Nephron (organoid): ENCODE measurements at regions not wholly inside any gene's neighbourhood (a gene's known extent, or its start where the extent isn't known, plus 50 kb on each side); places are given as distances from the start of the nearest gene placed in this dataset.

Experiments used
- H3K27ac Mint-ChIP-seq, 3 experiments: 2 replicates each; pipeline ENCODE4 v1.8.0; 2020; ENCODE audit warnings: mixed read lengths in 3 of 3, mild to moderate bottlenecking in 2 of 3, moderate library complexity in 1 of 3
- H3K27me3 Mint-ChIP-seq: 2 replicates; pipeline ENCODE4 v1.8.0; 2021; ENCODE audit warnings: low read depth, mild to moderate bottlenecking, moderate library complexity, mixed read lengths
- H3K36me3 Mint-ChIP-seq: 2 replicates; pipeline ENCODE4 v1.8.0; 2020; ENCODE audit warnings: low read depth, mixed read lengths
- H3K4me1 Mint-ChIP-seq: 2 replicates; pipeline ENCODE4 v1.8.0; 2020; ENCODE audit warnings: mixed read lengths
- H3K4me3 Mint-ChIP-seq, 3 experiments: 2 replicates each; pipeline ENCODE4 v1.8.0; 2020; ENCODE audit warnings: mild to moderate bottlenecking in 3 of 3, mixed read lengths in 3 of 3, moderate library complexity in 2 of 3
- H3K9me3 Mint-ChIP-seq: 2 replicates; pipeline ENCODE4 v1.8.0; 2020; ENCODE audit warnings: mixed read lengths
- TF ChIP-seq, protein P1 (sequence below), 3 experiments: fragments of 200-600 bp; sonication (generic); IDR thresholded peaks; one replicate each; pipeline ENCODE4 v1.5.0; 2021; ENCODE audit warnings: antibody characterized with exemption in 3 of 3; ENCODE audit not compliant: unreplicated experiment in 3 of 3

DNA sequence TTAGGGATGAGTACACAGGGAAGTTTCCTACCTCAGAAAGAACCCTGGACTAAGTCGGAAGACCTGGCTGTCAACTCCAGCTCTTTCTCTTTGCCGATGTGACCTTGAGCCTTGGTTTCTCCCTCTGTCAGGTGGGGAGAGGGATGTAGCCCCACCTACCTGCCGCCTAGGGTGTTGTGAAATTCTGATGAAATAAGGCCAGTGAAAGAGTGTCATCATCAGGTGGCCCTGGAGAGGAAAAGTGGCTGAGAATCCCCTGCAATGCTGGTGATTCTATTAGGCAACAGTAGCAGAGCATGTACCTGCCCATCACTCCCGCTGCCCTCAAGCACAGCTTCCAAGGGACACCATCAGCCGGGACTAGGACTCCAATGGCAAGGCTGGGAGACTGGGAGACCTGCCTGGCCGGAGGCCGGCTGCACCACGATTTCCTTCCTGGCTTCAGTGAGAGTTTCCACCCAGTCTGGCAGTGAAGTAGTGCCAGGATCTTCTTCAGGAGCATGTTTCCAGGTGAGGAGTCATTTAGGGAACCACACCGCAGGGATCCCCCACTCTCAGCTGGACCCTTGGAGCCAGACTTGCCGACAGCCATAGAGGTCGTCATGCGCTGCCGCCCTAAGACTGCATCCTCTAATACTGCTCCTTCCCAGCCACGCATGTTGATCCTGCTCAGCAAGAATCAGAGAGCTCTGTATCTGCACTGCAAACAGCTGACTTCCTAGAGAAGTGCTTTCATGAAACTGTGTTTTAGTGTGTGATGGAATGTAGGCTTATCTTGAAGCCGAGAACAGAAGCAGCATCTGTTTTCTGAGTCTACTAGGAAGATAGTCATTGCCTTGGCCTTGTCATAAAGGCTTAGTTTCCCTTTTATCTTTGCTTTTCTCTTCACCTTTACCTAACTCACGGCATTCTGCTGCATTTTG, 88.0 kb upstream of the F3 start:
- H3K27me3 Mint-ChIP-seq: no peaks in the 10 kb centered on the region
- TF ChIP-seq, protein P1, sequence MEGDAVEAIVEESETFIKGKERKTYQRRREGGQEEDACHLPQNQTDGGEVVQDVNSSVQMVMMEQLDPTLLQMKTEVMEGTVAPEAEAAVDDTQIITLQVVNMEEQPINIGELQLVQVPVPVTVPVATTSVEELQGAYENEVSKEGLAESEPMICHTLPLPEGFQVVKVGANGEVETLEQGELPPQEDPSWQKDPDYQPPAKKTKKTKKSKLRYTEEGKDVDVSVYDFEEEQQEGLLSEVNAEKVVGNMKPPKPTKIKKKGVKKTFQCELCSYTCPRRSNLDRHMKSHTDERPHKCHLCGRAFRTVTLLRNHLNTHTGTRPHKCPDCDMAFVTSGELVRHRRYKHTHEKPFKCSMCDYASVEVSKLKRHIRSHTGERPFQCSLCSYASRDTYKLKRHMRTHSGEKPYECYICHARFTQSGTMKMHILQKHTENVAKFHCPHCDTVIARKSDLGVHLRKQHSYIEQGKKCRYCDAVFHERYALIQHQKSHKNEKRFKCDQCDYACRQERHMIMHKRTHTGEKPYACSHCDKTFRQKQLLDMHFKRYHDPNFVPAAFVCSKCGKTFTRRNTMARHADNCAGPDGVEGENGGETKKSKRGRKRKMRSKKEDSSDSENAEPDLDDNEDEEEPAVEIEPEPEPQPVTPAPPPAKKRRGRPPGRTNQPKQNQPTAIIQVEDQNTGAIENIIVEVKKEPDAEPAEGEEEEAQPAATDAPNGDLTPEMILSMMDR (IDR thresholded peaks at IDR 0.05; ENCODE audit: unreplicated experiment in 3 of 3): no peak
- no peak overlapping the region for H3K27ac Mint-ChIP-seq
- peaks cover 2% of the 10 kb centered on the region for H3K4me1 Mint-ChIP-seq
- no peak overlapping the region for H3K4me3 Mint-ChIP-seq
- no peaks in the 10 kb centered on the region for H3K36me3 Mint-ChIP-seq
- H3K9me3 Mint-ChIP-seq: no peaks in the 10 kb centered on the region

DNA sequence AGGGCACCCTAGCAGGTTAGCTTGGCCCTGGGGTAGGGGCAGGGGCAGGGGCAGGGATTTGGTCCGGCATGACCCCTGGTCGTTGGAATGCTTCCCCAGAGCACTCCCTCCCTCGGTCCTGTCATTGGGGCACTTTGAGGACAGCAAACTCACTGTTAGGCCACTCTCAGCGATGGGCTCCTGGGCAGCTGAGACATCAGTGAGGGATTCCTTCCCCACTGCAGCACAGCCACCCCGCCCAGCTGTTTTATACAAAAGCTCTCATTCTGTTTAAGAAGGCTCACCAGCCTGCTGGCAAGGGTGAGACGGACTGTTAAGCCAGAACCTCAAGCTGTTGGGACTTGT, 86.9 kb upstream of the F3 start:
- Mint-ChIP-seq H3K4me3 (no peak overlapping the region), H3K36me3 (no peaks in the 10 kb centered on the region), H3K27me3 (peaks cover 2% of the 10 kb centered on the region), H3K27ac (no peak overlapping the region), H3K4me1 (peaks cover 12% of the 10 kb centered on the region), H3K9me3 (no peaks in the 10 kb centered on the region)
- TF ChIP-seq, protein P1 (IDR thresholded peaks at IDR 0.05; ENCODE audit: unreplicated experiment in 3 of 3): no peak

DNA sequence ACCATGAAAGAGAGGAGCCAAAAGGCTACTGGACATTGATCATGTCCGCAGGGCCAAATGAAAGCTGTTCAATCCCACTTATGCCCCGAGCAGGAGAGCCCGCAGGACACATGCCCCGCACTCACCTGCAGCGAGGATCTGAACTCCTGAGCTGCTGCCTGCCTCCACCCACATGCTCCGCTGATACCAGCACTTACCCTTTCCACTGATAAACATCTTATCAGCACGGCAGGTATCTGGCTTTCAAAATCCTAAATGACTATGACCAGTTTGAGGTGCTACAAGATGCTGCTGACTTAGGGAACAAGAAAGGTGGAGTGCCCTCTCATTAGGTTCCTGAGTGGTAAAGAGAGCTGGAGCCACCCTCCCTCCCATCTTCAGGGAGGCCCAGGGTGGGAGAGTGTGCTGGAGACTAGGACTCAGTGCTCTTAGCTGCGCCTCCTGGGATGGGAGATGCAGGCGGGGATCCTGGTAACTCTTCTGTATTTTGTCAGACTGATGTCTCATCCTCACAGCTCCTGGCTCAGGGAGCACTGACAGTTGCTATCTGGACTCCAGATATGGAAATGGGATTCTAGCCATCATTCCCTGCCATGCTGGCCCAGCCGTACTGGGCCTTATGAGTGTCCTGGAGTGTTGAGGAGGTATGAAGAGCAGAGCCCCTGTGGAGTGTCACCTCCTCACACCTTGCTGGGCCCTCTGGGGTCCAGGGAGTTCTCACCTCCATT, 86.4 kb upstream of the F3 start:
- peaks cover 13% of the 10 kb centered on the region for H3K4me1 Mint-ChIP-seq
- TF ChIP-seq, protein P1 (IDR thresholded peaks at IDR 0.05; ENCODE audit: unreplicated experiment in 3 of 3): no peak

DNA sequence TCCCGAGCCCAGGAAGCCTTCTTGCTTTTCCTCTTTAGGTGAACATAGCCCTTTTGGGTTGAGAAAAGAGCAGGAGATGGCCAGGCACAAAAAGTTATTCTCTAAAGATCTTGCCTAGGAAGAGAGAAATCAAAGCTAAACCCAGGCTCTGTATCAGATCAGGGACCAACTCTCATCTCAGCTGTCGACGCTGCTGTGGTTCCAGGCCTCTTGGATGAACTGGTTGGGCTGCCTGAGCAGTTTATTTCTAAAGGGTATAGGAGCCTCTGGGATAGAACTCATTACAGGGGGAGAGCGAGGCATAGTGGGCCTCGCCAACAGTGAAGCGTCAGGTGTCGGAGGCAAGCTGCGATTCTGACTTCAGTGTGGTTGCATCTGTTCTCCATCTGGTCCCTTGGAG, 82.6 kb upstream of the F3 start:
- Mint-ChIP-seq H3K27ac (peak overlapping the region; percentile 60 to 96 (median 75)), H3K9me3 (no peaks in the 10 kb centered on the region), H3K4me1 (peaks cover 33% of the 10 kb centered on the region), H3K27me3 (peaks cover 4% of the 10 kb centered on the region), H3K36me3 (no peaks in the 10 kb centered on the region), H3K4me3 (no peak overlapping the region)
- TF ChIP-seq, protein P1 (IDR thresholded peaks at IDR 0.05; ENCODE audit: unreplicated experiment in 3 of 3): no peak

More for the DNA sequence above, 86.4 kb upstream of the F3 start:
- no peak overlapping the region for H3K27ac Mint-ChIP-seq
- H3K36me3 Mint-ChIP-seq: no peaks in the 10 kb centered on the region
- H3K4me3 Mint-ChIP-seq: no peak overlapping the region
- no peaks in the 10 kb centered on the region for H3K9me3 Mint-ChIP-seq
- H3K27me3 Mint-ChIP-seq: peaks cover 4% of the 10 kb centered on the region

DNA sequence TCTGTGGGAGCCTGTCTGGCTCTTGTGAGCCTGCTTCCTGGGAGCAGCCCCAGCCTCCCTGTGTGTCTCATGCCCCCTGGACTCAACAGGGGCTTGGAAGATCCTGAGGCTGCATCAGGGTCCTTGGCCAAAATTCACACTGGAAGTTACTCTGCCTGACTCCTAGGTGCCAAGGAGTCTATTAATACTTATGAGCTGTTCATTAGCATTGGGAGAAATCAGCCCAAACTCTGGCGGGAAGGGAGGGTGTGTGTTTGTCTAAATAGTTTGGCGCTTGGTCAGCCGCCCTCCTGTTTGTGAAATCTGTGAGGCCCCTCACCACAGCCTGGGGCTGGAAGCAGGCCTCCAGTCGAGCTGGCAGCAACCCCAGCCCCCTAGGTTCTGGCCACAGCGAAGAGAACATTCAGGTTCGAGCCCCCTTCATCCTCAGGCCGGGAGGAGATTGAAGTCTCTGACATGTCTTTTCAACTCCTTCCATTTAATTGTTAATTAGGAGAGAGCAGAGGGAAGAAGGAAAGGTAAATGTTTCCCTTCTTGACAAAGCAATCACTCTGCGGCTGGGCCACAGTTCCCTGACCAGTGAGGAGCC, 82.1 kb upstream of the F3 start:
- peaks cover 33% of the 10 kb centered on the region for H3K4me1 Mint-ChIP-seq
- H3K27ac Mint-ChIP-seq: peak overlapping the region; percentile 60 to 96 (median 75)
- no peaks in the 10 kb centered on the region for H3K9me3 Mint-ChIP-seq
- H3K36me3 Mint-ChIP-seq: no peaks in the 10 kb centered on the region
- TF ChIP-seq, protein P1 (IDR thresholded peaks at IDR 0.05; ENCODE audit: unreplicated experiment in 3 of 3): no peak
- H3K4me3 Mint-ChIP-seq: no peak overlapping the region
- H3K27me3 Mint-ChIP-seq: peaks cover 4% of the 10 kb centered on the region
